Adipocyte (in vitro differentiated cells): ENCODE measurements at regions not wholly inside any gene's neighbourhood (a gene's known extent, or its start where the extent isn't known, plus 50 kb on each side); places are given as distances from the start of the nearest gene placed in this dataset.

ENCODE experiments used
- DNase-seq: peaks from one replicate; pipeline ENCODE4 v3.0.0-alpha.2; 2015; ENCODE audit warnings: low read depth
- H3K27me3 ChIP-seq: replicated peaks from 2 replicates; pipeline ENCODE4 v1.7.0; 2013; ENCODE audit warnings: mild to moderate bottlenecking, low read length, moderate library complexity; ENCODE audit not compliant: control insufficient read depth, insufficient read depth
- H3K36me3 ChIP-seq: 2 replicates; pipeline ENCODE4 v1.7.0; 2013; ENCODE audit warnings: low read length, mild to moderate bottlenecking, moderate library complexity; ENCODE audit not compliant: control insufficient read depth, insufficient read depth, severe bottlenecking
- H3K4me1 ChIP-seq: 2 replicates; pipeline ENCODE4 v1.7.0; 2013; ENCODE audit warnings: mild to moderate bottlenecking, low read length, moderate library complexity; ENCODE audit not compliant: control insufficient read depth, insufficient read depth
- H3K4me3 ChIP-seq: 2 replicates; pipeline ENCODE4 v1.7.0; 2013; ENCODE audit warnings: mild to moderate bottlenecking, low read length, moderate library complexity
- H3K9ac ChIP-seq: 2 replicates; pipeline ENCODE4 v1.7.0; 2013; ENCODE audit warnings: mild to moderate bottlenecking, low read length, moderate library complexity
- H3K9me3 ChIP-seq: 2 replicates; pipeline ENCODE4 v1.7.0; 2013; ENCODE audit warnings: mild to moderate bottlenecking, low read length, moderate library complexity; ENCODE audit not compliant: control insufficient read depth

GRCh38 chr9:118336943-118337330 is 632.7 kb downstream of the TLR4 start:
- no peak overlapping the region for H3K9ac ChIP-seq
- H3K36me3 ChIP-seq, result no peaks in the 10 kb centered on the region
- H3K9me3 ChIP-seq, result no peaks in the 10 kb centered on the region
- H3K4me1 ChIP-seq, result no peaks in the 10 kb centered on the region
- no peak for DNase-seq
- no peaks in the 10 kb centered on the region for H3K27me3 ChIP-seq
- no peak overlapping the region for H3K4me3 ChIP-seq

- Histone ChIP-seq H3K4me3 (no peak overlapping the region), H3K4me1 (no peaks in the 10 kb centered on the region), H3K9ac (no peak overlapping the region), H3K36me3 (no peaks in the 10 kb centered on the region), H3K9me3 (no peaks in the 10 kb centered on the region), H3K27me3 (no peaks in the 10 kb centered on the region)
- DNase-seq, result no peak
These were observed 655.8 kb downstream of the TLR4 start for GRCh38 chr9:118360036-118360435.

DNA sequence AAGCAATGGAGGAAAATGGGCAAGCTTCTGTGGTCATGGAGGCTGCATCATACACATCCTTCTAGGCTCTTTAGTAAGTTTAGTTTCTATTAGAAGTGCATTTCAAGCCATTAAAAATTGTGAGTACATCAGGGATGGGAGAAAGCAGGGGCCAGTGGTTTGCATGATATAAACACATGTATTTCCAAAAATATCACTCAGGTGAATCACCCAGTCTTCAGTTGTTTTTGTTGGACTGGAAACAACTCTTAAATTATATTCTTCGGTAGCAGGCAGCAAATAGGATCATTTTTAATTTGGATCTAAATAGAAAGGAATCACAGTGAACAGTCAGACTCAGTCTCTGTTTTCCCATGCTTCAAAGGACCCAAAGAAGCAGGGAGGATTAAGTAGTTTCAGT is 657.9 kb downstream of the TLR4 start:
- H3K27me3 ChIP-seq, result no peaks in the 10 kb centered on the region
- no peak overlapping the region for H3K9ac ChIP-seq
- no peaks in the 10 kb centered on the region for H3K4me1 ChIP-seq
- H3K36me3 ChIP-seq, result no peaks in the 10 kb centered on the region
- no peaks in the 10 kb centered on the region for H3K9me3 ChIP-seq
- no peak overlapping the region for H3K4me3 ChIP-seq
- no peak for DNase-seq

DNA sequence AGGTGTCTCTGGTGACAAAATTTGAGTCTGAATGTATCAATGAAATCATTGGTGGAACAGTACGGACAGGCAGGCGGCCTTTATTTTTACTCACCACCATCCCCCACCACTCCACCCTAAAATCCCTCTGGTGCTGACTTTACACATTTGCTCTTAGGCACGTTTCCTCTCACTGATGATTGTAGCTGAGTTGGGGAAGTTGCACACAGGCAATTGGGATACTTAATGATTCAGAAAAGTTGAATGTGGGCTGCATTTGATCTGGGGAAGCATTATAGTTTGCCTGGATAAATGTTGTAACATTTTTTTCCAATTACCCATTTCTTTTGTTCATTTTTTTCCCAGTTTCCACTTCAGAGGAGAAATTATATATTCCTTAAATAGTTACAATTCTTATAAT is 658.4 kb downstream of the TLR4 start:
- Histone ChIP-seq H3K9me3 (no peaks in the 10 kb centered on the region), H3K36me3 (no peaks in the 10 kb centered on the region), H3K4me3 (no peak overlapping the region), H3K4me1 (no peaks in the 10 kb centered on the region), H3K27me3 (no peaks in the 10 kb centered on the region), H3K9ac (no peak overlapping the region)
- DNase-seq, result no peak

- DNase-seq, result no peak
- Histone ChIP-seq H3K27me3 (no peaks in the 10 kb centered on the region), H3K4me1 (no peaks in the 10 kb centered on the region), H3K9me3 (no peaks in the 10 kb centered on the region), H3K4me3 (no peak overlapping the region), H3K36me3 (no peaks in the 10 kb centered on the region), H3K9ac (no peak overlapping the region)
These were observed 660.3 kb downstream of the TLR4 start for GRCh38 chr9:118364266-118365106.

DNA sequence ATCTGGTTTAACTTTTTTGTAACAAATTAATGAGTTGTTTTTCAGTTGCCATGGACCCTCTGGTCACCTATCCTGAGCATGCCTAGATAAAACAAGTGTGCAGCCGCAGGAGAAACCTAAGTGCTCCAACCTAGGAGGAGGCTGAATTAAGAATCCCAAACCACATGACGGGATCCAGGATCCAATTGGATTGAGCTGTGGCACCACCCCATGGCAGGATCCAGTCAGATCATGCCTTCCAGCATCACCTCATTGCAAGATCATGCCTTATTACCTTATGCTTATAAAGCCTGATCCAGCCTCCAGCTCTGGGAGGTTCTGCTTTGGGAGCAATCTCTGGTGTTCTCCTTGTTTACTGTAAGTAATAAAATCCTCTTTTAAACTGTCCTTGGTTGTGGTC is 662.0 kb downstream of the TLR4 start:
- Histone ChIP-seq H3K9me3 (no peaks in the 10 kb centered on the region), H3K9ac (no peak overlapping the region), H3K4me3 (no peak overlapping the region), H3K36me3 (no peaks in the 10 kb centered on the region), H3K27me3 (no peaks in the 10 kb centered on the region), H3K4me1 (no peaks in the 10 kb centered on the region)
- no peak for DNase-seq

- Histone ChIP-seq H3K4me1 (no peaks in the 10 kb centered on the region), H3K36me3 (no peaks in the 10 kb centered on the region), H3K9me3 (no peaks in the 10 kb centered on the region), H3K27me3 (no peaks in the 10 kb centered on the region), H3K4me3 (no peak overlapping the region), H3K9ac (no peak overlapping the region)
- no peak for DNase-seq
These were observed 663.2 kb downstream of the TLR4 start for GRCh38 chr9:118367383-118367782.

- DNase-seq, result no peak
- no peak overlapping the region for H3K9ac ChIP-seq
- no peak overlapping the region for H3K4me3 ChIP-seq
- no peaks in the 10 kb centered on the region for H3K27me3 ChIP-seq
- H3K9me3 ChIP-seq, result no peaks in the 10 kb centered on the region
- no peaks in the 10 kb centered on the region for H3K36me3 ChIP-seq
- no peaks in the 10 kb centered on the region for H3K4me1 ChIP-seq
These were observed 680.4 kb downstream of the TLR4 start for GRCh38 chr9:118384531-118385100.

GRCh38 chr9:118395415-118395814 is 691.2 kb downstream of the TLR4 start:
- DNase-seq, result no peak
- Histone ChIP-seq H3K9ac (no peak overlapping the region), H3K4me3 (no peak overlapping the region)

DNA sequence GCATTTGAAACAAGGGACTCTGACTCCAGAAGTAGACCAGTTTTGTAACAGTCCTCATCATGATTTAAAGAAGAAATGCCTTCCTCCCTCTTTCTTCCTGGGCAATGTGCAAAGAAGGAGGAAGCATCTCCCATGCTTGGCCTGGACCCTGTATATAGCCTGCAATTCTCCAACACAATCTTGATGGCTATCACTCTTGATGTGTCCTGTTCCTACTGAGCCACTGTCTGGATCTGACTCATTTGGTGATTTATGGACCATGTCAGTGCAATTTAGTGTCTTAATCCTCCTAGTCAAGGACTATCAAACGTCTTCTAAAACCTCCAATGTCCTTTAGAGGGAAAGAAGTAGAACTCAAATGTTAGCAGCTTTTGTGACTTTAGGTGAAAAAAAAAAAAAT is 697.3 kb downstream of the TLR4 start:
- no peak for DNase-seq
- H3K9ac ChIP-seq, result no peak overlapping the region
- no peaks in the 10 kb centered on the region for H3K9me3 ChIP-seq
- H3K4me1 ChIP-seq, result no peaks in the 10 kb centered on the region
- H3K4me3 ChIP-seq, result no peak overlapping the region
- no peaks in the 10 kb centered on the region for H3K36me3 ChIP-seq
- no peaks in the 10 kb centered on the region for H3K27me3 ChIP-seq

More at GRCh38 chr9:118395415-118395814, 691.2 kb downstream of the TLR4 start:
- H3K36me3 ChIP-seq, result no peaks in the 10 kb centered on the region
- no peaks in the 10 kb centered on the region for H3K9me3 ChIP-seq
- no peaks in the 10 kb centered on the region for H3K4me1 ChIP-seq
- no peaks in the 10 kb centered on the region for H3K27me3 ChIP-seq

DNA sequence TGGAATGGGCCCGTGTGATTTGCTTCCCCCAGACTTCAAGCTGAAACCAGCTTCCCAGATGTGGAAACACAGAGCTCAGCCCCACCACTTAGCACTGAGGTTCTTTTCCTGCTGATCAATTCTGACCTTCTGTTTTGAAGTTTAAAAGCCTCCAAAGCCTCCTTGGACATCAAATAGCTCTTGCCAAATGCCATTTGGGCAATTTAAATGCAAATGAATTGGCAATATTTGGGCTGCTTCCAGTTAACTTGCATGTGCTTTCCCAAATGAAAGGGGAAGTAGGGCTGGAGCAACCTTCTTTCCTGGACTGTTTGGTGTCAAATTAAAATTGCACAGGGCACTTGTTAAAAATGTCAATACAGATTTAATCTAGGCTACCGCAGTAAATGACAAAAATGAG is 710.5 kb downstream of the TLR4 start:
- H3K4me1 ChIP-seq, result no peaks in the 10 kb centered on the region
- no peak overlapping the region for H3K4me3 ChIP-seq
- H3K9me3 ChIP-seq, result no peaks in the 10 kb centered on the region
- no peak overlapping the region for H3K9ac ChIP-seq
- H3K36me3 ChIP-seq, result no peaks in the 10 kb centered on the region
- no peaks in the 10 kb centered on the region for H3K27me3 ChIP-seq
- no peak for DNase-seq
